ENCODE measurements at regions not wholly inside any gene's neighbourhood (a gene's known extent, or its start where the extent isn't known, plus 50 kb on each side); places are given as distances from the start of the nearest gene placed in this dataset.
A peak's percentile ranks its signal among the peaks of the same experiment; 100 is the strongest.

DNA sequence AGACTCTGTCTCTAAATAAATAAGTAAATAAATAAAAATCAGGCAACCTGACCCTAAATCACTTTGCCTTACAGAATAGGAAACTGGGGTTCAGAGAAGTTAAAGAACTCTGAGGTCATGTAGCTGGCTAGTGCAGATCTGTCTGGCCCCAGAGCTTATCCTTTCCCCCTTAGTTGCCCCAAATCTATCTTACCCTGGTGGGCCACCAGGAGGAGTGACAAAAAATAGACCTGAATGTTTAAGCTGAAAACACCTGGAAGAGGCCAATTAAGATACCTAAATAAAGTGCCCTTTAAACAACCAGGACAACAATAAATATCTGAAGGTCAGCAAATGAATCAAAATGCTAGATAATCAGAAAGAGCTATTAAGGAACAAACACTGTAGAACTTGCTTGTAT lies 59.7 kb downstream of the TEX35 start:
- no peak for DNase-seq
- no peak for TF ChIP-seq CTCF (IDR thresholded peaks at IDR 0.05)

GRCh38 chr1:178573330-178573729 lies 60.4 kb downstream of the TEX35 start:
- intact Hi-C loops (cut with micrococcal nuclease), result no loop called here
- H3K4me1 ChIP-seq (ENCODE audit: control insufficient read depth, insufficient read depth, low read length), result no peaks in the 10 kb centered on the region
- 77% methylated on average over 2 of the region's 3 CpGs for WGBS (ENCODE audit: insufficient coverage)
- Mint-ChIP-seq H3K4me3 (no peak overlapping the region), H3K27ac (no peak overlapping the region), H3K9me3 (no peaks in the 10 kb centered on the region), H3K36me3 (no peaks in the 10 kb centered on the region), H3K4me1 (no peaks in the 10 kb centered on the region), H3K27me3 (ENCODE audit: low read depth in 2 of 2) (no peaks in the 10 kb centered on the region)
- no peak for TF ChIP-seq CTCF (IDR thresholded peaks at IDR 0.05)
- no peaks in the 10 kb centered on the region for H3K27me3 ChIP-seq (ENCODE audit: control insufficient read depth, insufficient read depth, low read length)
- no peak overlapping the region for H3K4me3 ChIP-seq (ENCODE audit: low read length)
- no peaks in the 10 kb centered on the region for H3K36me3 ChIP-seq (ENCODE audit: control insufficient read depth, insufficient read depth, low read length)
- no peak overlapping the region for H3K27ac ChIP-seq (ENCODE audit: low read length)
- DNase-seq, result no peak
- no peak for ATAC-seq
- H3K9me3 ChIP-seq (ENCODE audit: control insufficient read depth, insufficient read depth, low read length), result no peaks in the 10 kb centered on the region

More for the DNA sequence above, 59.7 kb downstream of the TEX35 start:
- no peaks in the 10 kb centered on the region for H3K9me3 ChIP-seq (ENCODE audit: control insufficient read depth, insufficient read depth, low read length)
- ATAC-seq, result no peak
- no peaks in the 10 kb centered on the region for H3K27me3 ChIP-seq (ENCODE audit: control insufficient read depth, insufficient read depth, low read length)
- intact Hi-C loops (cut with micrococcal nuclease), result no loop called here
- no peaks in the 10 kb centered on the region for H3K36me3 ChIP-seq (ENCODE audit: control insufficient read depth, insufficient read depth, low read length)
- Mint-ChIP-seq H3K27me3 (ENCODE audit: low read depth in 2 of 2) (no peaks in the 10 kb centered on the region), H3K4me1 (no peaks in the 10 kb centered on the region), H3K4me3 (no peak overlapping the region), H3K9me3 (no peaks in the 10 kb centered on the region), H3K27ac (no peak overlapping the region), H3K36me3 (no peaks in the 10 kb centered on the region)
- no peak overlapping the region for H3K4me3 ChIP-seq (ENCODE audit: low read length)
- no peak overlapping the region for H3K27ac ChIP-seq (ENCODE audit: low read length)
- H3K4me1 ChIP-seq (ENCODE audit: control insufficient read depth, insufficient read depth, low read length), result no peaks in the 10 kb centered on the region

DNA sequence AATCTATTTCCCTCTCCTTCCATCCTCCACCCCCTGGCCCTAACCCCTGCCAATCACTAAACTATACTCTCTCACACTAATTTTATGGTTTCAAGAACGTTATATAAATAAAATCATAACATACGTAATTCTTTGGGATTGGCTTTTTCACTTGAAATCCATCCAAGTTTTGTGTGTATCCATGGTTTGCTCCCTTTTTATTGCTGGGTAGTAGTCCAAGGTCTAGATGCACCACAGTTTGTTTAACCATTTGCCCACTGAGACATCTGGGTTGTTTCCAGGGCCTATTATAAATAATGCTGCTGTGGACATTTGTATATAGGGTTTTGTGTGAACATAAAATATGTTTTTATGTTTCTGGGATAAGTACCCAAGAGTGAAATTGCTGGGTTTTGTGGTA lies 61.4 kb downstream of the TEX35 start:
- H3K4me3 Mint-ChIP-seq, result no peak overlapping the region
- WGBS (ENCODE audit: insufficient coverage), result 92% methylated on average over 2 of the region's 2 CpGs
- H3K27ac Mint-ChIP-seq, result no peak overlapping the region
- H3K36me3 Mint-ChIP-seq, result no peaks in the 10 kb centered on the region
- no peaks in the 10 kb centered on the region for H3K4me1 ChIP-seq (ENCODE audit: control insufficient read depth, insufficient read depth, low read length)
- H3K27me3 ChIP-seq (ENCODE audit: control insufficient read depth, insufficient read depth, low read length), result no peaks in the 10 kb centered on the region
- no peaks in the 10 kb centered on the region for H3K27me3 Mint-ChIP-seq (ENCODE audit: low read depth in 2 of 2)
- H3K27ac ChIP-seq (ENCODE audit: low read length), result no peak overlapping the region
- no peak for DNase-seq
- intact Hi-C loops (cut with micrococcal nuclease), result no loop called here
- no peaks in the 10 kb centered on the region for H3K4me1 Mint-ChIP-seq
- no peaks in the 10 kb centered on the region for H3K36me3 ChIP-seq (ENCODE audit: control insufficient read depth, insufficient read depth, low read length)
- ATAC-seq, result no peak
- no peak for TF ChIP-seq CTCF (IDR thresholded peaks at IDR 0.05)
- H3K9me3 Mint-ChIP-seq, result no peaks in the 10 kb centered on the region
- no peaks in the 10 kb centered on the region for H3K9me3 ChIP-seq (ENCODE audit: control insufficient read depth, insufficient read depth, low read length)
- H3K4me3 ChIP-seq (ENCODE audit: low read length), result no peak overlapping the region

DNA sequence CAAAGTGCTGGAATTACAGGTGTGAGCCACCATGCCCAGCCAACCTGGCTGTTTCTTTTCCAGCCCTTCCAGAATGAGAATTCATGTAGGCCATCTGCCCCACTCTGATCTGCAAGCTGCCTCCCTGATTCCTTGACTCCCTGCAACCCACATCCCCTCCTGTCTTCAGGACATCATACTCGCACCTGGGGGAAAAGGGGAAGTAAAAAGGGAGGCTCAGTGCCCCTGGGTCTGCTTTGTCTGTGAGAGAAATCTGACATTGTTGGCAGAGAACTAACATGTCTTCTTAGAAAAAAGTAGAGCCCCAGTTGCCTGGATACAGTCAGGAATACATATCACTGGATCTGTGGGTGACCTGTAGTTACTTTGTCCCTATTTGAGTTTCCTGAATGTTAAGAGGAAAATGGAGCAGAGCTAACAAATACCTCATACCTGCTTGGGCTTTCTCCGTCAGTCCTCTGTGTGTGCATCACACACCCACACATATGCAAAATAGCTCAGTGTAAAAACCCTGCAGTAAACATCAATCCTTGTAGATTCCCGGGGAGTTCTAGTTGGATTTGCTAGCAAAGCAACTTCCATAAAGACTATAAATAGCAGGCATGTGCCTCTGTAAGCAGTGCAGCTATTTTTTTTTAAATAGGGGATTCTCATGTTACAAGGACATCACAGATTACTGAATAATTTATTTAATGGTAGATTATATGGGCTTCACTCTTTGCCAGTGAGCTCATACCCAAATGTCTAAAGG lies 62.9 kb downstream of the TEX35 start:
- Histone ChIP-seq H3K36me3 (ENCODE audit: control insufficient read depth, insufficient read depth, low read length) (no peaks in the 10 kb centered on the region), H3K9me3 (ENCODE audit: control insufficient read depth, insufficient read depth, low read length) (no peaks in the 10 kb centered on the region), H3K27me3 (ENCODE audit: control insufficient read depth, insufficient read depth, low read length) (no peaks in the 10 kb centered on the region), H3K27ac (ENCODE audit: low read length) (peak overlapping the region; percentile 69), H3K4me1 (ENCODE audit: control insufficient read depth, insufficient read depth, low read length) (peaks cover 7% of the 10 kb centered on the region), H3K4me3 (ENCODE audit: low read length) (no peak overlapping the region)
- 70% methylated on average over 3 of the region's 3 CpGs for WGBS (ENCODE audit: insufficient coverage)
- no peak for TF ChIP-seq CTCF (IDR thresholded peaks at IDR 0.05)
- intact Hi-C loops (cut with micrococcal nuclease), result no loop called here
- Mint-ChIP-seq H3K4me3 (no peak overlapping the region), H3K36me3 (no peaks in the 10 kb centered on the region), H3K27ac (peak overlapping the region in 1 of 2 donors; percentile 14), H3K27me3 (ENCODE audit: low read depth in 2 of 2) (no peaks in the 10 kb centered on the region), H3K4me1 (no peaks in the 10 kb centered on the region), H3K9me3 (no peaks in the 10 kb centered on the region)
- DNase-seq (no peak), ATAC-seq (no peak)
